ENCODE measurements at regions not wholly inside any gene's neighbourhood (a gene's known extent, or its start where the extent isn't known, plus 50 kb on each side); places are given as distances from the start of the nearest gene placed in this dataset.
A peak's percentile ranks its signal among the peaks of the same experiment; 100 is the strongest.

DNA sequence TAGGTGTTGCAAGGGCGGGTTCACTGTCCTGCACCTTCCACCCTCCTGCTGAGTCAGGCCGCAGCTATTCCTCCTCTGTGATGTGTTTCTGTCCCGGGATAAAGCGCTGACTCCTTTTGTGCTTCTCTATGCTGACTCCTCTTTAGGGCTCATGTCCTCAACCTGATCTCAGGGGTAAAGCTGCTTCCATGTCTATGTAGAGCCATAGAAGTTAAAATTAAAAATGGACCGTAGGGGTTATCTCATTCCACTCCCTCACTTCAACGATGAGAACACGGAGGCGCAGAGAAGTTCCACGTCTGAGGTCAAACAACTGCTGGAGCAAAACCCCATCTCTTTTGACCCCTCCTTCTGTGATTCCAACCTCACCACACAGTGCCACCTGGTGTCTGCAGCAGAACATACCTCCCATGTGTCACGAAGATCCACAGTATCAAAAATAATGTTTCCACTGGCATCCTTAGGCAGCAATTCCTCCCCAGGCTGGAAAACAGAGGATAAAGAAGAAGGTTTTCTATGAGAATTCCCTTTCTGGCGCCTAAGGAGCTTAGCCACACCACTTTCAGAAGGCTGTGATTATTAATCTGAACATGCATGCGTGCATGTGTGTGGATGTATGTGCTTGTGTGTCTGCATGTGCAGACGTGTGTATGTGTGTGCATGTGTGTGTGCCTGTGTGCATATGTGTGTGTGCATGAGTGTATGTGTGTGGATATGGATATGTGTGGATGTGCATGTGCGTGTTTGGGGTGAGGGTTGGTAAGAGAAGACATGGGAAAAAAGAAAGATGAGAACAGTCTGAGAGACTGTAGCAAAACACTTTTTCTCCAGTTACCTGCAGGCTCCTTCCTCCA, 81.2 kb upstream of the UCN3 start:
- Histone ChIP-seq H3K36me3 (replicated peaks in 1 of 2; ENCODE audit: control insufficient read depth in 1 of 2, insufficient read depth in 2 of 2, low read length in 1 of 2) (no peaks in the 10 kb centered on the region), H3K9me3 (no peaks in the 10 kb centered on the region), H3K9me2 (no peaks in the 10 kb centered on the region), H3K79me2 (ENCODE audit: insufficient read depth) (no peaks in the 10 kb centered on the region), H3K4me1 (ENCODE audit: control insufficient read depth in 1 of 2, insufficient read depth in 2 of 2, low read depth in 1 of 2, low read length in 1 of 2) (peaks cover 0 to 13% of the 10 kb centered on the region in 2 experiments; a peak in 1 of 4 replicates), H3F3A (replicated peaks; ENCODE audit: insufficient read depth) (no peaks in the 10 kb centered on the region), H3K9ac (no peak overlapping the region), H4K20me1 (ENCODE audit: insufficient read depth) (no peaks in the 10 kb centered on the region), H3K4me2 (no peak overlapping the region), H3K27me3 (ENCODE audit: insufficient read depth) (no peaks in the 10 kb centered on the region; the same call in 1 of the 2 replicates), H2AFZ (ENCODE audit: low read depth) (peak overlapping the region; percentile 68; the same call in 1 of the 2 replicates), H3K4me3 (ENCODE audit: low read depth in 2 of 2, low read length in 1 of 2) (no peak overlapping the region), H3K27ac (ENCODE audit: low read depth in 2 of 2, low read length in 1 of 2) (no peak overlapping the region)
- CTCF ChIA-PET: interaction anchor here (0.6 to 4.5 kb wide), 15 partner anchors 12 to 439 kb away, joined by 3 to 65 read pairs (median 3); no protein-coding TSS in a partner anchor
- WGBS (ENCODE audit: low lambda C conversion rate): 22% methylated on average over 14 of the region's 14 CpGs
- peak; percentile 51 for DNase-seq
- peak; percentile 67 for TF ChIP-seq SMC3 (IDR thresholded peaks at IDR 0.05; ENCODE audit: low read depth, low read length)
- TF ChIP-seq RAD21 (IDR thresholded peaks at IDR 0.05; ENCODE audit: low read length): peak; percentile 67
- no peak for TF ChIP-seq FOXM1 (IDR thresholded peaks at IDR 0.05; ENCODE audit: low read depth)
- TF ChIP-seq, protein P1, sequence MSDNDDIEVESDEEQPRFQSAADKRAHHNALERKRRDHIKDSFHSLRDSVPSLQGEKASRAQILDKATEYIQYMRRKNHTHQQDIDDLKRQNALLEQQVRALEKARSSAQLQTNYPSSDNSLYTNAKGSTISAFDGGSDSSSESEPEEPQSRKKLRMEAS (IDR thresholded peaks at IDR 0.05; ENCODE audit: low read depth): no peak
- TF ChIP-seq FOXJ3 (CRISPR knock-in tag; IDR thresholded peaks at IDR 0.05): no peak
- TF ChIP-seq EZH2phosphoT487 (IDR thresholded peaks at IDR 0.05; ENCODE audit: borderline replicate concordance, low read depth): no peak
- TF ChIP-seq, protein P2, sequence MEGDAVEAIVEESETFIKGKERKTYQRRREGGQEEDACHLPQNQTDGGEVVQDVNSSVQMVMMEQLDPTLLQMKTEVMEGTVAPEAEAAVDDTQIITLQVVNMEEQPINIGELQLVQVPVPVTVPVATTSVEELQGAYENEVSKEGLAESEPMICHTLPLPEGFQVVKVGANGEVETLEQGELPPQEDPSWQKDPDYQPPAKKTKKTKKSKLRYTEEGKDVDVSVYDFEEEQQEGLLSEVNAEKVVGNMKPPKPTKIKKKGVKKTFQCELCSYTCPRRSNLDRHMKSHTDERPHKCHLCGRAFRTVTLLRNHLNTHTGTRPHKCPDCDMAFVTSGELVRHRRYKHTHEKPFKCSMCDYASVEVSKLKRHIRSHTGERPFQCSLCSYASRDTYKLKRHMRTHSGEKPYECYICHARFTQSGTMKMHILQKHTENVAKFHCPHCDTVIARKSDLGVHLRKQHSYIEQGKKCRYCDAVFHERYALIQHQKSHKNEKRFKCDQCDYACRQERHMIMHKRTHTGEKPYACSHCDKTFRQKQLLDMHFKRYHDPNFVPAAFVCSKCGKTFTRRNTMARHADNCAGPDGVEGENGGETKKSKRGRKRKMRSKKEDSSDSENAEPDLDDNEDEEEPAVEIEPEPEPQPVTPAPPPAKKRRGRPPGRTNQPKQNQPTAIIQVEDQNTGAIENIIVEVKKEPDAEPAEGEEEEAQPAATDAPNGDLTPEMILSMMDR (IDR thresholded peaks at IDR 0.05): peak; percentile 64
- no peak for TF ChIP-seq MEF2A (IDR thresholded peaks at IDR 0.05; ENCODE audit: borderline replicate concordance, low read depth)
- POLR2A ChIA-PET: no interaction called here

DNA sequence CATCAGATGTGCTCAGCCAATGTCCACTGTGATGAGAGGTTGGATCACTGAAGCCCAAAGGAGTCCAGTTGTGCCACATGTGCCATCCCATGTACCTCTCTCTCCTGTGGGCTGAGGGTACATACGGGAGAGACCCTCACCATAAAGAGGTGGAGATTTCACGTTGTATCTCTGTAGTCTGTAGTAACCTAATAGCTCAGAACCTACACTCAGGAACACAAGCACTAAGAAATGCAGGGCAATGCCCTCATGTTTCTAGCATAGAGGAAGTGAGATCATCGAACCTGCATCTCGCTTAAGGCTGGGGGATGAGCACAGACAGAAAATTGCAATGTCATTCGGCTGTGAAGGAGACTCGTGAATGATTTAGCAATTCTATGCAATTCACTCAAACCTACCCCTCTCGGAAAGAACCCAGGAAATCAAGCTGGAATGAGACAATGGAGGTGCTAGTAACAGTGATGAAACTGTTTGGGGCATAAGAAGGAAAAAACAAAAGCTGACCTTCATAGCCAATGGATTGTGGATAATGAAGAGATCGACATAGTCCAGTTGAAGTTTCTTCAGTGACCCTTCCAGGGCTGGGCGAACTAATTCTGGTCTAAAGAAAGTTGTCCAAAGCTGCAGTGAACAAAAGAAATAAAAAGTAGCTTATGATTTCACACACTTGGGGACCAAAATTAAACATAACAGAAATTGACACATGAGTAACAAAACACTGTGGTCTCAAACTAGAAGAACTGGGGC, 80.3 kb upstream of the UCN3 start:
- H3K4me2 ChIP-seq: no peak overlapping the region
- no peak overlapping the region for H3K27ac ChIP-seq (ENCODE audit: low read depth in 2 of 2, low read length in 1 of 2)
- H3K79me2 ChIP-seq (ENCODE audit: insufficient read depth): no peaks in the 10 kb centered on the region
- H3K36me3 ChIP-seq (replicated peaks in 1 of 2; ENCODE audit: control insufficient read depth in 1 of 2, insufficient read depth in 2 of 2, low read length in 1 of 2): no peaks in the 10 kb centered on the region
- H3F3A ChIP-seq (replicated peaks; ENCODE audit: insufficient read depth): no peaks in the 10 kb centered on the region
- ChIA-PET CTCF (interaction anchor here (0.6 to 4.5 kb wide), 9 partner anchors 12 to 468 kb away, joined by 3 to 65 read pairs (median 4); no protein-coding TSS in a partner anchor), POLR2A (no interaction called here)
- H3K4me3 ChIP-seq (ENCODE audit: low read depth in 2 of 2, low read length in 1 of 2): no peak overlapping the region
- no peaks in the 10 kb centered on the region for H4K20me1 ChIP-seq (ENCODE audit: insufficient read depth)
- TF ChIP-seq, protein P2 (IDR thresholded peaks at IDR 0.05): no peak
- TF ChIP-seq ELF1 (IDR thresholded peaks at IDR 0.05) (no peak), GABPA (IDR thresholded peaks at IDR 0.05; ENCODE audit: low read depth) (no peak)
- TF ChIP-seq, protein P1 (IDR thresholded peaks at IDR 0.05; ENCODE audit: low read depth): no peak
- TF ChIP-seq, protein P3, sequence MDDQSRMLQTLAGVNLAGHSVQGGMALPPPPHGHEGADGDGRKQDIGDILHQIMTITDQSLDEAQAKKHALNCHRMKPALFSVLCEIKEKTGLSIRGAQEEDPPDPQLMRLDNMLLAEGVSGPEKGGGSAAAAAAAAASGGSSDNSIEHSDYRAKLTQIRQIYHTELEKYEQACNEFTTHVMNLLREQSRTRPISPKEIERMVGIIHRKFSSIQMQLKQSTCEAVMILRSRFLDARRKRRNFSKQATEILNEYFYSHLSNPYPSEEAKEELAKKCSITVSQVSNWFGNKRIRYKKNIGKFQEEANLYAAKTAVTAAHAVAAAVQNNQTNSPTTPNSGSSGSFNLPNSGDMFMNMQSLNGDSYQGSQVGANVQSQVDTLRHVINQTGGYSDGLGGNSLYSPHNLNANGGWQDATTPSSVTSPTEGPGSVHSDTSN (IDR thresholded peaks at IDR 0.05): no peak
- H3K9me3 ChIP-seq: no peaks in the 10 kb centered on the region
- no peaks in the 10 kb centered on the region for H3K9me2 ChIP-seq
- no peaks in the 10 kb centered on the region for H3K27me3 ChIP-seq (ENCODE audit: insufficient read depth)
- H2AFZ ChIP-seq (ENCODE audit: low read depth): peak overlapping the region; percentile 68; the same call in 1 of the 2 replicates
- H3K9ac ChIP-seq: 0 out of 2 replicates have a peak overlapping the region, but pooled peaks have one; percentile 4
- WGBS (ENCODE audit: low lambda C conversion rate): 24% methylated on average over 9 of the region's 9 CpGs
- DNase-seq: no peak
- H3K4me1 ChIP-seq (ENCODE audit: control insufficient read depth in 1 of 2, insufficient read depth in 2 of 2, low read depth in 1 of 2, low read length in 1 of 2): peaks cover 0 to 13% of the 10 kb centered on the region in 2 experiments; a peak in 1 of 4 replicates

All from SK-N-SH (cell line).